PC-9 (cell line): ENCODE measurements at regions not wholly inside any gene's neighbourhood (a gene's known extent, or its start where the extent isn't known, plus 50 kb on each side); places are given as distances from the start of the nearest gene placed in this dataset.

ENCODE experiments used
- BruUV-seq: library from RNA; stranded (reverse); fragments of 400-500 nt; replicated peaks from 2 replicates; lab custom pipeline; 2021; lab: Mats Ljungman, UMichigan
- CTCF ChIA-PET: fragments of 300-600 bp; sonication (Branson Sonifier 250); formaldehyde crosslinking; loops from one replicate; lab custom pipeline; 2022; ENCODE audit warnings: antibody characterized with exemption; lab: Charles Lee
- POLR2A ChIA-PET: fragments of 300-600 bp; sonication (Branson Sonifier 250); formaldehyde crosslinking; loops from one replicate; lab custom pipeline; 2022; ENCODE audit warnings: antibody characterized with exemption; ENCODE audit not compliant: unreplicated experiment; lab: Charles Lee
- DNase-seq, 2 experiments: peaks; one replicate each; pipeline versions ENCODE4 v3.0.0 to v3.0.0-alpha.2; 2015 to 2022; ENCODE audit warnings: mixed read lengths in 1 of 2
- H2AFZ ChIP-seq: fragments of 200-600 bp; sonication (generic); 2 replicates; pipeline ENCODE4 v1.8.1; 2017; ENCODE audit warnings: antibody characterized with exemption
- H3F3A ChIP-seq: fragments of 200-600 bp; sonication (generic); 2 replicates; pipeline ENCODE4 v1.8.1; 2017; ENCODE audit warnings: antibody characterized with exemption, mild to moderate bottlenecking, low read depth; ENCODE audit not compliant: insufficient read depth
- H3K27ac ChIP-seq: fragments of 200-600 bp; sonication (generic); 2 replicates; pipeline ENCODE4 v1.6.1; 2016; ENCODE audit warnings: mixed run types
- H3K27me3 ChIP-seq: fragments of 200-600 bp; sonication (generic); 2 replicates; pipeline ENCODE4 v1.6.1; 2016; ENCODE audit warnings: low read depth, mixed run types; ENCODE audit not compliant: insufficient read depth
- H3K36me3 ChIP-seq: fragments of 200-600 bp; sonication (generic); 2 replicates; pipeline ENCODE4 v1.6.1; 2016; ENCODE audit warnings: low read depth, mixed run types
- H3K4me1 ChIP-seq: fragments of 200-600 bp; sonication (generic); replicated peaks from 2 replicates; pipeline ENCODE4 v1.6.1; 2016; ENCODE audit warnings: mixed run types; ENCODE audit not compliant: insufficient read depth
- H3K4me2 ChIP-seq: fragments of 200-600 bp; sonication (generic); 2 replicates; pipeline ENCODE4 v1.6.1; 2017; ENCODE audit warnings: mixed run types
- H3K4me3 ChIP-seq: fragments of 200-600 bp; sonication (generic); 2 replicates; pipeline ENCODE4 v1.6.1; 2016; ENCODE audit warnings: mixed run types
- H3K79me2 ChIP-seq: fragments of 200-600 bp; sonication (generic); 2 replicates; pipeline ENCODE4 v1.6.1; 2017; ENCODE audit warnings: low read depth, mixed run types
- H3K9me2 ChIP-seq: fragments of 200-600 bp; sonication (generic); 2 replicates; pipeline ENCODE4 v1.8.1; 2017; ENCODE audit warnings: mild to moderate bottlenecking; ENCODE audit not compliant: insufficient read depth
- H3K9me3 ChIP-seq: fragments of 200-600 bp; sonication (generic); 2 replicates; pipeline ENCODE4 v1.8.1; 2016; ENCODE audit warnings: low read depth; ENCODE audit not compliant: insufficient read depth
- H4K20me1 ChIP-seq: fragments of 200-600 bp; sonication (generic); 2 replicates; pipeline ENCODE4 v1.8.1; 2017; ENCODE audit not compliant: insufficient read depth
- CTCF ChIP-seq: fragments of 200-600 bp; sonication (generic); conservative IDR thresholded peaks from 2 replicates; pipeline ENCODE4 v1.6.1; 2017; ENCODE audit warnings: mixed run types, antibody characterized with exemption, mild to moderate bottlenecking, moderate library complexity
- EZH2 ChIP-seq: fragments of 200-600 bp; sonication (generic); IDR thresholded peaks from 2 replicates; pipeline ENCODE4 v1.8.0; 2017; ENCODE audit warnings: antibody characterized with exemption, low read depth
- intact Hi-C: fragments of 100-400 bp; cut with micrococcal nuclease; formaldehyde crosslinking; loops from one replicate; pipeline ENCODE4 v1.10.0; 2022; ENCODE audit not compliant: unreplicated experiment

- H3K27ac ChIP-seq: no peak overlapping the region
- intact Hi-C loops: no loop called here
- H3K79me2 ChIP-seq: no peaks in the 10 kb centered on the region
- H3K27me3 ChIP-seq: no peaks in the 10 kb centered on the region
- TF ChIP-seq EZH2 (no peak), CTCF (no peak)
- no TSS peak for BruUV-seq
- no peak overlapping the region for H3K4me3 ChIP-seq
- CTCF ChIA-PET: no interaction called here
- H3K9me3 ChIP-seq: no peaks in the 10 kb centered on the region
- POLR2A ChIA-PET: no interaction called here
- H3F3A ChIP-seq: no peaks in the 10 kb centered on the region
- no peaks in the 10 kb centered on the region for H3K4me1 ChIP-seq
- no peak overlapping the region for H3K4me2 ChIP-seq
- DNase-seq: no peak
- H3K9me2 ChIP-seq: no peaks in the 10 kb centered on the region
- no peaks in the 10 kb centered on the region for H4K20me1 ChIP-seq
- H2AFZ ChIP-seq: no peak overlapping the region
- H3K36me3 ChIP-seq: no peaks in the 10 kb centered on the region
Measured at GRCh38 chr3:28916713-28917499, 364.0 kb upstream of the RBMS3 start.

GRCh38 chr3:28917895-28918475 is 362.9 kb upstream of the RBMS3 start:
- Histone ChIP-seq H3K9me3 (no peaks in the 10 kb centered on the region), H3K27me3 (no peaks in the 10 kb centered on the region), H3K36me3 (no peaks in the 10 kb centered on the region), H3K27ac (no peak overlapping the region), H3F3A (no peaks in the 10 kb centered on the region), H3K9me2 (no peaks in the 10 kb centered on the region), H3K4me1 (no peaks in the 10 kb centered on the region), H3K79me2 (no peaks in the 10 kb centered on the region), H3K4me3 (no peak overlapping the region), H2AFZ (no peak overlapping the region), H3K4me2 (no peak overlapping the region), H4K20me1 (no peaks in the 10 kb centered on the region)
- POLR2A ChIA-PET: no interaction called here
- no peak for DNase-seq
- intact Hi-C loops: no loop called here
- TF ChIP-seq CTCF (no peak), EZH2 (no peak)
- no TSS peak for BruUV-seq
- CTCF ChIA-PET: no interaction called here

- H3K27me3 ChIP-seq: no peaks in the 10 kb centered on the region
- TF ChIP-seq CTCF: no peak
- no peak for TF ChIP-seq EZH2
- no peaks in the 10 kb centered on the region for H3F3A ChIP-seq
- H3K9me3 ChIP-seq: no peaks in the 10 kb centered on the region
- no peak for DNase-seq
- intact Hi-C loops: no loop called here
- H3K4me3 ChIP-seq: no peak overlapping the region
- ChIA-PET CTCF (no interaction called here), POLR2A (no interaction called here)
- no peaks in the 10 kb centered on the region for H3K9me2 ChIP-seq
- H4K20me1 ChIP-seq: no peaks in the 10 kb centered on the region
- H2AFZ ChIP-seq: no peak overlapping the region
- no TSS peak for BruUV-seq
- H3K36me3 ChIP-seq: no peaks in the 10 kb centered on the region
- H3K4me2 ChIP-seq: no peak overlapping the region
- no peak overlapping the region for H3K27ac ChIP-seq
- H3K4me1 ChIP-seq: no peaks in the 10 kb centered on the region
- H3K79me2 ChIP-seq: no peaks in the 10 kb centered on the region
Measured at GRCh38 chr3:28922376-28922775, 358.5 kb upstream of the RBMS3 start.
